ENCODE measurements at regions not wholly inside any gene's neighbourhood (a gene's known extent, or its start where the extent isn't known, plus 50 kb on each side); places are given as distances from the start of the nearest gene placed in this dataset.

- Histone ChIP-seq H3K36me3 (no peaks in the 10 kb centered on the region), H3K9me3 (no peaks in the 10 kb centered on the region), H3K27ac (peak overlapping the region in 1 of 4 donors; percentile 3), H3K4me3 (no peak overlapping the region), H3K4me1 (peaks cover 0 to 3% (median 0%) of the 10 kb centered on the region in 4 donors), H3K27me3 (no peaks in the 10 kb centered on the region)
- DNase-seq, result no peak
- TF ChIP-seq POLR2A (IDR thresholded peaks at IDR 0.05) (no peak), CTCF (IDR thresholded peaks at IDR 0.05) (no peak)
These were observed 52.2 kb upstream of the RIOK3 start for GRCh38 chr18:23400918-23401317.

GRCh38 chr18:23401400-23402347, 51.4 kb upstream of the RIOK3 start:
- H3K36me3 ChIP-seq, result no peaks in the 10 kb centered on the region
- H3K27ac ChIP-seq, result peak overlapping the region in 1 of 4 donors; percentile 55
- H3K4me1 ChIP-seq, result peaks cover 0 to 3% (median 0%) of the 10 kb centered on the region in 4 donors
- H3K27me3 ChIP-seq, result no peaks in the 10 kb centered on the region
- H3K4me3 ChIP-seq, result no peak overlapping the region
- TF ChIP-seq CTCF (IDR thresholded peaks at IDR 0.05), result no peak
- TF ChIP-seq POLR2A (IDR thresholded peaks at IDR 0.05), result no peak
- H3K9me3 ChIP-seq, result no peaks in the 10 kb centered on the region
- peak in 2 of 3 donors; percentile 72 to 77 for DNase-seq
